ENCODE measurements at regions not wholly inside any gene's neighbourhood (a gene's known extent, or its start where the extent isn't known, plus 50 kb on each side); places are given as distances from the start of the nearest gene placed in this dataset.
A peak's percentile ranks its signal among the peaks of the same experiment; 100 is the strongest.

- H3K4me1 Mint-ChIP-seq (ENCODE audit: low read depth in 2 of 2): no peaks in the 10 kb centered on the region
- peaks cover 15 to 50% of the 10 kb centered on the region in 2 donors for H3K27me3 Mint-ChIP-seq
- no peak overlapping the region for H3K4me3 Mint-ChIP-seq
- no peaks in the 10 kb centered on the region for H3K9me3 Mint-ChIP-seq
- DNase-seq (ENCODE audit: low spot score) (no peak), ATAC-seq (no peak)
- no peaks in the 10 kb centered on the region for H3K36me3 Mint-ChIP-seq
- no peak overlapping the region for H3K27ac Mint-ChIP-seq
These were observed 123.6 kb downstream of the PRLHR start for GRCh38 chr10:118471863-118472262.

GRCh38 chr10:118470470-118470869 lies 125.0 kb downstream of the PRLHR start:
- Mint-ChIP-seq H3K36me3 (no peaks in the 10 kb centered on the region), H3K9me3 (no peaks in the 10 kb centered on the region), H3K27me3 (peaks cover 15 to 53% of the 10 kb centered on the region in 2 donors), H3K27ac (no peak overlapping the region), H3K4me3 (no peak overlapping the region), H3K4me1 (ENCODE audit: low read depth in 2 of 2) (no peaks in the 10 kb centered on the region)
- ATAC-seq (no peak), DNase-seq (ENCODE audit: low spot score) (no peak)

GRCh38 chr10:118467200-118467599 lies 125.1 kb upstream of the FAM204A start:
- ATAC-seq: no peak
- Mint-ChIP-seq H3K4me3 (no peak overlapping the region), H3K27ac (no peak overlapping the region), H3K9me3 (no peaks in the 10 kb centered on the region), H3K36me3 (no peaks in the 10 kb centered on the region), H3K4me1 (ENCODE audit: low read depth in 2 of 2) (no peaks in the 10 kb centered on the region), H3K27me3 (peaks cover 17 to 51% of the 10 kb centered on the region in 2 donors)
- no peak for DNase-seq (ENCODE audit: low spot score)

- Mint-ChIP-seq H3K27me3 (peaks cover 24 to 68% of the 10 kb centered on the region in 2 donors), H3K27ac (no peak overlapping the region), H3K4me3 (no peak overlapping the region), H3K9me3 (no peaks in the 10 kb centered on the region), H3K36me3 (no peaks in the 10 kb centered on the region), H3K4me1 (ENCODE audit: low read depth in 2 of 2) (no peaks in the 10 kb centered on the region)
- DNase-seq (ENCODE audit: low spot score): no peak
- no peak for ATAC-seq
These were observed 123.3 kb upstream of the FAM204A start for GRCh38 chr10:118465300-118465874.

GRCh38 chr10:118463740-118464139 lies 121.6 kb upstream of the FAM204A start:
- ATAC-seq (peak in 1 of 2 donors; percentile 57), DNase-seq (ENCODE audit: low spot score) (no peak)
- H3K27me3 Mint-ChIP-seq: peaks cover 23 to 60% of the 10 kb centered on the region in 2 donors
- no peak overlapping the region for H3K4me3 Mint-ChIP-seq
- no peak overlapping the region for H3K27ac Mint-ChIP-seq
- H3K36me3 Mint-ChIP-seq: no peaks in the 10 kb centered on the region
- no peaks in the 10 kb centered on the region for H3K9me3 Mint-ChIP-seq
- no peaks in the 10 kb centered on the region for H3K4me1 Mint-ChIP-seq (ENCODE audit: low read depth in 2 of 2)

- Mint-ChIP-seq H3K27me3 (peaks cover 26 to 51% of the 10 kb centered on the region in 2 donors), H3K4me1 (ENCODE audit: low read depth in 2 of 2) (no peaks in the 10 kb centered on the region), H3K36me3 (no peaks in the 10 kb centered on the region), H3K27ac (no peak overlapping the region), H3K4me3 (no peak overlapping the region), H3K9me3 (no peaks in the 10 kb centered on the region)
- ATAC-seq: no peak
- no peak for DNase-seq (ENCODE audit: low spot score)
These were observed 120.3 kb upstream of the FAM204A start for GRCh38 chr10:118462401-118462800.

- DNase-seq (ENCODE audit: low spot score) (peak; percentile 64), ATAC-seq (peak; percentile 61 to 72)
- Mint-ChIP-seq H3K27ac (no peak overlapping the region), H3K4me1 (ENCODE audit: low read depth in 2 of 2) (no peaks in the 10 kb centered on the region), H3K27me3 (peaks cover 31 to 54% of the 10 kb centered on the region in 2 donors), H3K4me3 (no peak overlapping the region), H3K9me3 (no peaks in the 10 kb centered on the region), H3K36me3 (no peaks in the 10 kb centered on the region)
These were observed 117.6 kb upstream of the FAM204A start for GRCh38 chr10:118459642-118460193.

- no peak overlapping the region for H3K27ac Mint-ChIP-seq
- no peaks in the 10 kb centered on the region for H3K4me1 Mint-ChIP-seq (ENCODE audit: low read depth in 2 of 2)
- H3K27me3 Mint-ChIP-seq: peaks cover 27 to 48% of the 10 kb centered on the region in 2 donors
- DNase-seq (ENCODE audit: low spot score) (no peak), ATAC-seq (no peak)
- no peaks in the 10 kb centered on the region for H3K9me3 Mint-ChIP-seq
- H3K4me3 Mint-ChIP-seq: no peak overlapping the region
- H3K36me3 Mint-ChIP-seq: no peaks in the 10 kb centered on the region
These were observed 117.0 kb upstream of the FAM204A start for GRCh38 chr10:118458957-118459641.

- peaks cover 25 to 40% of the 10 kb centered on the region in 2 donors for H3K27me3 Mint-ChIP-seq
These were observed 115.8 kb upstream of the FAM204A start for GRCh38 chr10:118457824-118458428.

GRCh38 chr10:118455181-118455695 lies 113.1 kb upstream of the FAM204A start:
- H3K27me3 Mint-ChIP-seq: peaks cover 32 to 42% of the 10 kb centered on the region in 2 donors
- DNase-seq (ENCODE audit: low spot score) (no peak), ATAC-seq (no peak)
- peaks cover 13% of the 10 kb centered on the region for H3K36me3 Mint-ChIP-seq
- peaks cover 3% of the 10 kb centered on the region for H3K9me3 Mint-ChIP-seq
- H3K4me3 Mint-ChIP-seq: no peak overlapping the region
- H3K27ac Mint-ChIP-seq: no peak overlapping the region
- H3K4me1 Mint-ChIP-seq (ENCODE audit: low read depth in 2 of 2): no peaks in the 10 kb centered on the region

More at GRCh38 chr10:118457824-118458428, 115.8 kb upstream of the FAM204A start:
- Mint-ChIP-seq H3K4me1 (ENCODE audit: low read depth in 2 of 2) (no peaks in the 10 kb centered on the region), H3K4me3 (no peak overlapping the region), H3K36me3 (no peaks in the 10 kb centered on the region), H3K9me3 (no peaks in the 10 kb centered on the region), H3K27ac (no peak overlapping the region)
- DNase-seq (ENCODE audit: low spot score): no peak
- no peak for ATAC-seq

GRCh38 chr10:118454211-118454610 lies 112.1 kb upstream of the FAM204A start:
- Mint-ChIP-seq H3K27me3 (peaks cover 34 to 46% of the 10 kb centered on the region in 2 donors), H3K4me3 (no peak overlapping the region), H3K36me3 (peaks cover 13% of the 10 kb centered on the region), H3K9me3 (peaks cover 3% of the 10 kb centered on the region), H3K27ac (no peak overlapping the region), H3K4me1 (ENCODE audit: low read depth in 2 of 2) (no peaks in the 10 kb centered on the region)
- no peak for DNase-seq (ENCODE audit: low spot score)
- no peak for ATAC-seq

- H3K27me3 Mint-ChIP-seq: peaks cover 30 to 51% of the 10 kb centered on the region in 2 donors
- peaks cover 13% of the 10 kb centered on the region for H3K36me3 Mint-ChIP-seq
- H3K4me3 Mint-ChIP-seq: no peak overlapping the region
- H3K4me1 Mint-ChIP-seq (ENCODE audit: low read depth in 2 of 2): no peaks in the 10 kb centered on the region
- DNase-seq (ENCODE audit: low spot score): no peak
- no peak for ATAC-seq
- H3K9me3 Mint-ChIP-seq: peaks cover 3% of the 10 kb centered on the region
- H3K27ac Mint-ChIP-seq: no peak overlapping the region
These were observed 110.0 kb upstream of the FAM204A start for GRCh38 chr10:118452098-118452497.

GRCh38 chr10:118449521-118449920 lies 107.4 kb upstream of the FAM204A start:
- Mint-ChIP-seq H3K27ac (no peak overlapping the region), H3K9me3 (peaks cover 3% of the 10 kb centered on the region), H3K4me1 (ENCODE audit: low read depth in 2 of 2) (no peaks in the 10 kb centered on the region), H3K36me3 (peaks cover 13% of the 10 kb centered on the region), H3K4me3 (no peak overlapping the region), H3K27me3 (peaks cover 23 to 42% of the 10 kb centered on the region in 2 donors)
- DNase-seq (ENCODE audit: low spot score) (no peak), ATAC-seq (no peak)

- no peaks in the 10 kb centered on the region for H3K4me1 Mint-ChIP-seq (ENCODE audit: low read depth in 2 of 2)
- peaks cover 23 to 42% of the 10 kb centered on the region in 2 donors for H3K27me3 Mint-ChIP-seq
- H3K9me3 Mint-ChIP-seq: peaks cover 3% of the 10 kb centered on the region
- no peak overlapping the region for H3K4me3 Mint-ChIP-seq
- peaks cover 13% of the 10 kb centered on the region for H3K36me3 Mint-ChIP-seq
- ATAC-seq: no peak
- no peak overlapping the region for H3K27ac Mint-ChIP-seq
- no peak for DNase-seq (ENCODE audit: low spot score)
These were observed 106.6 kb upstream of the FAM204A start for GRCh38 chr10:118448744-118449143.

Data from natural killer cell treated with Interleukin-12 subunit alpha and Interleukin-12 subunit beta and Interleukin-15 and Interleukin-18, amount 100 ng/mL, for 72 hours (primary cell).